ENCODE measurements at regions not wholly inside any gene's neighbourhood (a gene's known extent, or its start where the extent isn't known, plus 50 kb on each side); places are given as distances from the start of the nearest gene placed in this dataset.
"Not testable (repeated sequence)": the region's sequence is repeated elsewhere in the genome, so short reads cannot be mapped to it uniquely, and the experiment has no call there.

DNA sequence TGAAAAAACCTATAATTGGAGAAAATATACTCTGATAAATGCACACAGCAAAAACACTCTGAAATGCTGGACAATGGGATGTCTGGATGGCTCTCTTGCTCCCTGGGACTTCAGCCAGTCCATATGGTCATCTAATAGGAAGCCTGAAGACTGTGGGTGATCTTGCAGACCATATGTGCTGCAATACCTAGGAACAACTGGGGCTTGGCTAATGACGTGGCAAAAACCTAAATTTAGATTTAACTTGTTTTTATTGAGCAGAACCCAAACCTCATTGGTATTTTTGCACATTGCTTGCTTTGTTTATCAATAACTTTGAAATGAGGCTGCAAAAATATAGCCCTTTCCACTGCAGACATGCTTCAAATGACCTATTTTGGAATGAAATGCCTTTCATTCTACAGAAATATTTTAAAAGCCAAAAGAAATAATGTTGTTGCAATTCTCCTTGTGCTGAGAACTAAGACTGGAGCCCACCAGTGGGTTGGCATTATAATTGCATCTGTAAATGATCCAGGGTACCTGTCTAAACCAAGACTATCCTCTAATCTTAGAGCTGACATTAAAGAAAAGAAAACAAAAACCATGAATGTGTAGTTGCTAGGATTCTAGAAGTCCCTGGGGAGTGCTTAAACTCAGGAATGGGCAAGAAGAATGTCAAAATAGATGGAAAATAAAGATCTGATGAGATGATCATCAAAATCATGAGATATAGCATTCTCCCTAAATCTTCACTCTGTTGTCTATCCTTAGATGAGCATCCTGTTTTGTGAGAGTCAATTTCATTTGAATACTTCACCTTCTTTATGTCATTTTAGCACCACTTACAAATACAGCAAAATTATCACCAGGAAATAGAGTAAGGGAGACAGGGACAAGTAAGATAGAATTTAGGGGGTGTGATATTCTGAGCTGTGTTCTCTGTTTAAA is 152.1 kb upstream of the RIMS1 start:
- DNase-seq = no peak

DNA sequence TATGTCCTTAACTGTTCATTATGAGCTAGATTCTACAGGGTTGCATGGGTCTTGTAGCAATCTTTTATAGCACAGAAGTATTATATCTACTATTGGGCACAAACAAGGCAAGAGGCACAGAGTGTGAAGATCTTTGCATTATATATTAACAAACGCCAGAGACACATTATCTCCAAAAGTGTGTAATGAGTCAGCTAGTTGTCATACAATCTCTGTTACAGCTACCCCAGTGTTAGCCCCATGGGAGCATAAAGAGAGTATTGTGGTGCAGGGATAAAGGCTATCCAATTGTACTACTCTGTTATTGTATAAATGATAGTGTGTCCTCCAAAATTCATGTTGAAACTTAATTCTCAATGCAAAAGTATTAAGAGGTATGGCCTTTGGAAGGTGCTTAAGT is 148.4 kb upstream of the RIMS1 start:
- no peak for DNase-seq

- DNase-seq = no peak
These were observed 140.8 kb upstream of the RIMS1 start for GRCh38 chr6:71745525-71745924.

DNA sequence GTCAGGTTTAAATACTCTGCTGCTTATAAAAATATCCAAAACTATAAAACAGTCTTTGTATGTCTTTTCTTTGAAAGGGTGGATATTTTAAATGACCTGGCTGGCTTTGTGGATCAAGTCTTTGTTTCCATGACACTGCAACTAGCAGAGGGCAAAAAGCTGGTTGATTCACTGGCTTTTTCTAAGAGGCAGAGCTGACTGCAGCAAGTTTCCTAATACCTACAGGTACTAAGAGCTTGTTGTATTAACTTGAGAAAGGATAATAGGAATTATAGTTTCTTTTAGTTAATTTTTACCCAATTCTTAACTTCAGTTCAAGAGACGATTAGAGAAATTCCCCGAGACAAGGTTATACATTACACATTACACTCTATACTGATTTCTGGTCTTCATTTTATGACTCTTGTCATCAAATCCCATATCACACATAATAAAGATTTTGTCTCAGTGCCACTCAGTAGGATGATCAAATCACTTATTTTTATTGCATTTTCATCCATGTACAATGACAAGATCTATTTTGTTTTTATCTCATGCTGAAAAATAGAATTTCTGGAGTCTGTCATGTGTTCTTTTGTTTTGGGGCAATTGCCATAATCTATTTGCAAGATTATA is 120.1 kb upstream of the RIMS1 start:
- DNase-seq = no peak

DNA sequence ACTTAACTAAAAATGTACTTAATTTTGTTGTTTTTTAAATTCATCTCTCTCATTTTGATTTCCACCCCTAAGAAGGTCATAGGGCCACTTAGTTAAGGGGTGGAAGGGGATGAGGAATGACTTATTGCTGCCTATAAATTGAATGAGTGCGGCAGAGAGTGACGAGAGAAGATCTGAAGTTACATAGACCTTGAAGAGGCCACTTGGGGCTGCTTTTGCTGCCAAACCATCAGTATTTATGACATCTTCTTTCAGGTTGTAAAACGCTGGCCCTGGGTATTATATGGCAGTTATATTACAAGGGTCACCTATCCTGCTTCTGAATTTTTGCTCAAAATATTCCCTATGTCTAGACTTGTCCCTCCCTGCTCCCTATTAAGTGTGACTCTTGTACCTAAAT is 119.6 kb upstream of the RIMS1 start:
- no peak for DNase-seq

DNA sequence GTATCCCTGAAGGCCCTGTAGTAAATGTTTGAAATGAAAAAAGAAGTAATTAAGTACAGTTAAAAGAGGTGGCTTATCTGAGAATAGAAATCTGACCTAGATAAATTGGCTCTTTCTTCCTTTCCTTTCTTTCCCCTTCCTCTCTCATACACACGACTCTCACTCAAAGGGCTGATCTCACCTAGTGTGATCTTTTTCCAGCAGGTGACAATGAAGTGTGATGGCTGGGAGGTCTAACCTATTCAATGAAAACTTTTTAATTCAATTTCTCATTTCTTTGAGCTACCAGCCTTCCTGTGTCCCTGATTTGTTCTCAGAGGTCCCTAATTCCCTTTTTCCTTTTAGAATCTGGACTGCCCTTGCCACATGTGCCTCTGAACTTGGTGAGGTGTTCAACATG is 118.0 kb upstream of the RIMS1 start:
- no peak for DNase-seq

GRCh38 chr6:71808865-71809264 is 77.5 kb upstream of the RIMS1 start:
- DNase-seq = no peak

DNA sequence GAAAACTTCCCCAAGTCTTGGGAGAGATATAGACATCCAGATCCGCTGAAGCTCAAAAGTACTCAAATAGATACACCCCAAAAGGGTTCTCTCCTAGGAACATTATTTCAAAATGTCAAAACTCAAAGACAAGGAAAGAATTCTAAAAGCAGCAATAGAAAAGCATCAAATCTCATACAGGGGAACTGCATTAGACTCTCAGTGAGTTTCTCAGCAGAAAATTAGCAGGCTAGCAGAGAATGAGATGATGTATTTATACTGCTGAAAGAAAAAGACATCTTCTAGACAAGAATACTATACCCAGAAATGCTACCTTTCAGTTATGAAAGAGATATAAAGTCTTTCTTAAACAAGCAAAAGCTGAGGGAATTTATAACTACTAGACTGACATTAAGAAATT is 75.5 kb upstream of the RIMS1 start:
- no peak for DNase-seq

DNA sequence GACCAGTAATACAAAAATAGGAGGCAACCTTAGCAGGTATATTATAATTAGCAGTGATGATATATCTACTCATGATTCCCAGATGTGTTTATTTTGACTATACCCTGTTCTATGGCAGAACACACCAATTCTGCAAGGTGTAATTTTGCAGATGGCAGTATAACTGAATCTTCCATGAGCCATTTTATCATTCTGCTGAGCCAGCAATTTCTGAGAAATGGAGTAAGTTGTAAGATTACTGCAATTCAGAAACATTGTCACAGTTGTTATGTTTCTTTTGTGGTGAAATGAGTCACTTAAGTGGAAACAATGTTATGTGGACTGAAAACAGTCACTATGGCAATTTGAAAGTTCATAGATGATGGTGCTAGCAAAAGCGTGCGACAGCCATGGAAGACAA is 63.7 kb upstream of the RIMS1 start:
- no peak for DNase-seq

DNA sequence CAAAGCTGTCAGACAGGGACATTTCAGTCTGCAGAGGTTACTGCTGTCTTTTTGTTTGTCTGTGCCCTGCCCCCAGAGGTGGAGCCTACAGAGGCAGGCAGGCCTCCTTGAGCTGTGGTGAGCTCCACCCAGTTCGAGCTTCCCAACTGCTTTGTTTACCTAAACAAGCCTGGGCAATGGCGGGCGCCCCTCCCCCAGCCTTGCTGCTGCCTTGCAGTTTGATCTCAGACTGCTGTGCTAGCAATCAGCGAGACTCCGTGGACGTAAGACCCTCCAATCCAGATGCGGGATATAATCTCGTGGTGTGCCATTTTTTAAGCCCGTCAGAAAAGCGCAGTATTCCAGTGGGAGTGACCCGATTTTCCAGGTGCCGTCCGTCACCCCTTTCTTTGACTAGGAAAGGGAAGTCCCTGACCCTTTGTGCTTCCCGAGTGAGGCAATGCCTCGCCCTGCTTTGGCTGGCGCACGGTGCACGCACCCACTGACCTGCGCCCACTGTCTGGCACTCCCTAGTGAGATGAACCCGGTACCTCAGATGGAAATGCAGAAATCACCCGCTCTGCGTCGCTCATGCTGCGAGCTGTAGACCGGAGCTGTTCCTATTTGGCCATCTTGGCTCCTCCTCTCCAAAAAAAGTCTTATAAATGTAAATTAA is 54.1 kb upstream of the RIMS1 start:
- not testable (repeated sequence) for DNase-seq

Data from retina (tissue), 1 donor.